Astrocyte (in vitro differentiated cells and primary cell): ENCODE measurements at regions not wholly inside any gene's neighbourhood (a gene's known extent, or its start where the extent isn't known, plus 50 kb on each side); places are given as distances from the start of the nearest gene placed in this dataset.

Experiments used
- EZH2 ChIP-seq: IDR thresholded peaks from 2 replicates; pipeline ENCODE4 v1.6.1; 2012; ENCODE audit warnings: mild to moderate bottlenecking, low read length, inconsistent platforms; ENCODE audit not compliant: insufficient read depth
- TF ChIP-seq, protein P1 (sequence below): IDR thresholded peaks from 2 replicates; pipeline ENCODE4 v1.5.1; 2011; ENCODE audit warnings: low read depth, mild to moderate bottlenecking, inconsistent platforms, low read length, moderate library complexity; ENCODE audit not compliant: insufficient read depth

DNA sequence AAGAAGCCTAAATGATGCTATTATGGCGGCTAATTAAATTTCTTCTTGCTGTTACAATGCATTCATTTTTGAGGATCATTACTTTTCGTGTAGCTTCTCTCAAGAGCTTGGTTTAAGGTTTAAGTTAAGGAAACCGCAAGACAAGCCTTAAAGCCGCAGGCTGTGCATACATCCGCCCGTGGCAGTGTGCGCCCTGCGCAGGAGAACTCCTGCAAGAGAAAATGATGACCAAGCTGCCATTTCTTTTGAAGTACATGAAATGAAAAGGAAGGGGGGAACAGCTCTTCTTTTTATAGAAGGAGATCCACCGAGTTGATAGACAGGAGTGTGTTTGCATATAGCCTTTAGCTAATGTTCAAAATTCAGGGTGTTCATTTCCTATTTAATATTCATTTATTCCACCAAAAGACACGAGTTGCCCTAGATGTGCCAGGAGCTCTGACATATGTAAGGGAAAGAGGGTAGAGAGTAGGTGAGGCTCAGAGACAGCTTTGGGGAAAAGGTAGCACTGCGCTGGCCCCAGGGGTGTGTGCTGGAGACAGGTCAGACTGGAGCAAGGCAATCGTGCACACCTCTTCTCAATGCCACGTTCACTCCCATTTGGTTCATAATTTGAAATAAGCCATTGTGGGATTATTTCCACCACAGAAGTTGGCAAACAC is 112.1 kb upstream of the LDB2 start:
- TF ChIP-seq EZH2: no peak
- TF ChIP-seq, protein P1, sequence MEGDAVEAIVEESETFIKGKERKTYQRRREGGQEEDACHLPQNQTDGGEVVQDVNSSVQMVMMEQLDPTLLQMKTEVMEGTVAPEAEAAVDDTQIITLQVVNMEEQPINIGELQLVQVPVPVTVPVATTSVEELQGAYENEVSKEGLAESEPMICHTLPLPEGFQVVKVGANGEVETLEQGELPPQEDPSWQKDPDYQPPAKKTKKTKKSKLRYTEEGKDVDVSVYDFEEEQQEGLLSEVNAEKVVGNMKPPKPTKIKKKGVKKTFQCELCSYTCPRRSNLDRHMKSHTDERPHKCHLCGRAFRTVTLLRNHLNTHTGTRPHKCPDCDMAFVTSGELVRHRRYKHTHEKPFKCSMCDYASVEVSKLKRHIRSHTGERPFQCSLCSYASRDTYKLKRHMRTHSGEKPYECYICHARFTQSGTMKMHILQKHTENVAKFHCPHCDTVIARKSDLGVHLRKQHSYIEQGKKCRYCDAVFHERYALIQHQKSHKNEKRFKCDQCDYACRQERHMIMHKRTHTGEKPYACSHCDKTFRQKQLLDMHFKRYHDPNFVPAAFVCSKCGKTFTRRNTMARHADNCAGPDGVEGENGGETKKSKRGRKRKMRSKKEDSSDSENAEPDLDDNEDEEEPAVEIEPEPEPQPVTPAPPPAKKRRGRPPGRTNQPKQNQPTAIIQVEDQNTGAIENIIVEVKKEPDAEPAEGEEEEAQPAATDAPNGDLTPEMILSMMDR: no peak
